ENCODE measurements at regions not wholly inside any gene's neighbourhood (a gene's known extent, or its start where the extent isn't known, plus 50 kb on each side); places are given as distances from the start of the nearest gene placed in this dataset.

GRCh38 chr11:19559746-19560145 lies 152.9 kb upstream of the NAV2 start:
- no peaks in the 10 kb centered on the region for H4K20me1 ChIP-seq (ENCODE audit: insufficient read depth, low read length)
- H3K4me1 ChIP-seq (ENCODE audit: control insufficient read depth, insufficient read depth, low read length), result no peaks in the 10 kb centered on the region
- no peak overlapping the region for H3K56ac ChIP-seq (ENCODE audit: extremely low read depth, insufficient read depth, low read length)
- intact Hi-C loops (cut with micrococcal nuclease) (no loop called here), dilution Hi-C loops (cut with HindIII; ENCODE audit: low sequenced_read_pairs, unreplicated experiment) (no loop called here), in situ Hi-C loops (cut with MboI; ENCODE audit: low sequenced_read_pairs) (loop anchor here (5.0 kb wide), 2 partner anchors 242 to 487 kb away; no protein-coding TSS in a partner anchor)
- no peaks in the 10 kb centered on the region for H3K9me3 ChIP-seq (ENCODE audit: control insufficient read depth, insufficient read depth, low read length)
- H3K9me1 ChIP-seq (ENCODE audit: insufficient read depth, low read length), result no peaks in the 10 kb centered on the region
- no peak overlapping the region for H2BK120ac ChIP-seq (ENCODE audit: low read depth, low read length)
- ChIA-PET POLR2A (ENCODE audit: unreplicated experiment) (no interaction called here), CTCF (interaction anchor here (0.7 to 1.8 kb wide), 4 partner anchors 28 to 573 kb away, joined by 3 to 8 read pairs (median 4); no protein-coding TSS in a partner anchor)
- no peak overlapping the region for H2AK5ac ChIP-seq (ENCODE audit: low read depth, low read length)
- DNase-seq (no peak), ATAC-seq (ENCODE audit: low read depth) (no peak)
- no peak overlapping the region for H3K4me2 ChIP-seq (ENCODE audit: low read depth, low read length)
- no peak overlapping the region for H4K5ac ChIP-seq (ENCODE audit: low read depth, low read length)
- H3K4me3 ChIP-seq (ENCODE audit: insufficient read depth, low read depth, low read length), result no peak overlapping the region
- H2BK15ac ChIP-seq (ENCODE audit: low read depth, low read length), result no peak overlapping the region
- TF ChIP-seq RAD21 (IDR thresholded peaks at IDR 0.05; ENCODE audit: low read length) (no peak), RCOR1 (IDR thresholded peaks at IDR 0.05; ENCODE audit: insufficient replicate concordance, low read length) (no peak), ELK1 (IDR thresholded peaks at IDR 0.05; ENCODE audit: borderline replicate concordance, low read depth, low read length) (no peak), USF2 (IDR thresholded peaks at IDR 0.05; ENCODE audit: low read depth, low read length) (no peak), MAFK (IDR thresholded peaks at IDR 0.05; ENCODE audit: low read depth, low read length) (no peak), RFX5 (IDR thresholded peaks at IDR 0.05; ENCODE audit: low read depth, low read length) (no peak), SMC3 (IDR thresholded peaks at IDR 0.05; ENCODE audit: low read depth, low read length) (no peak), FOS (IDR thresholded peaks at IDR 0.05; ENCODE audit: low read depth, low read length) (no peak), MAZ (IDR thresholded peaks at IDR 0.05; ENCODE audit: borderline replicate concordance, low read depth, low read length) (no peak), CEBPB (IDR thresholded peaks at IDR 0.05; ENCODE audit: low read depth, low read length) (no peak)
- no peak overlapping the region for H3K27ac ChIP-seq (ENCODE audit: insufficient read depth, low read length)
- no peak overlapping the region for H3K18ac ChIP-seq (ENCODE audit: low read depth, low read length)
- no peak overlapping the region for H2BK20ac ChIP-seq (ENCODE audit: low read depth, low read length)
- no TSS peak for BruUV-seq (replicated peaks)
- no peak overlapping the region for H2BK5ac ChIP-seq (ENCODE audit: low read depth, low read length, poor library complexity, severe bottlenecking)
- no peak overlapping the region for H3K9ac ChIP-seq (ENCODE audit: low read depth, low read length)
- no peak overlapping the region for H4K8ac ChIP-seq (ENCODE audit: low read depth in 2 of 2, low read length in 2 of 2)
- no peak overlapping the region for H2AK9ac ChIP-seq (replicated peaks; ENCODE audit: low read depth, low read length, poor library complexity)
- H3K4ac ChIP-seq (ENCODE audit: low read depth, low read length), result no peak overlapping the region
- H3K36me3 ChIP-seq (ENCODE audit: control insufficient read depth, insufficient read depth, low read length), result no peaks in the 10 kb centered on the region
- H3K14ac ChIP-seq (replicated peaks; ENCODE audit: low read depth, low read length), result no peak overlapping the region
- peaks cover 21% of the 10 kb centered on the region for H3K27me3 ChIP-seq (ENCODE audit: control insufficient read depth, insufficient read depth, low read length)
- H3K79me1 ChIP-seq (ENCODE audit: low read depth in 1 of 2, low read length in 2 of 2), result no peaks in the 10 kb centered on the region
- no CpG with 5 or more reads among the region's 6 CpGs for WGBS, 2 experiments (ENCODE audit: extremely low coverage in 2 of 2, insufficient read length in 1 of 2)
- H3K23ac ChIP-seq (ENCODE audit: low read depth, low read length), result no peak overlapping the region
- no peak overlapping the region for H2AFZ ChIP-seq (replicated peaks; ENCODE audit: low read length, poor library complexity)
- no peak overlapping the region for H4K91ac ChIP-seq (ENCODE audit: insufficient read depth, low read depth, low read length)
